Brain microvascular endothelial cell (primary cell): ENCODE measurements at regions not wholly inside any gene's neighbourhood (a gene's known extent, or its start where the extent isn't known, plus 50 kb on each side); places are given as distances from the start of the nearest gene placed in this dataset.
A peak's percentile ranks its signal among the peaks of the same experiment; 100 is the strongest.

ENCODE experiments used
- DNase-seq: peaks from one replicate; pipeline ENCODE4 v3.0.0-alpha.2; 2020
- H3K27ac ChIP-seq: fragments of 250-450 bp; sonication (Bioruptor Pico); 2 replicates; pipeline ENCODE4 v1.5.1; 2020; ENCODE audit warnings: mild to moderate bottlenecking, moderate library complexity
- H3K27me3 ChIP-seq: fragments of 250-450 bp; sonication (Bioruptor Pico); replicated peaks from 2 replicates; pipeline ENCODE4 v1.5.1; 2020; ENCODE audit warnings: mild to moderate bottlenecking
- H3K36me3 ChIP-seq: fragments of 250-450 bp; sonication (Bioruptor Pico); replicated peaks from 2 replicates; pipeline ENCODE4 v1.5.1; 2020; ENCODE audit warnings: mild to moderate bottlenecking
- H3K4me3 ChIP-seq: 2 replicates; pipeline ENCODE4 v1.5.1; 2011; ENCODE audit warnings: low read depth, mild to moderate bottlenecking, control low read depth, low read length, moderate library complexity
- CTCF ChIP-seq: IDR thresholded peaks from 2 replicates; pipeline ENCODE4 v1.5.1; 2011; ENCODE audit warnings: low read depth, mild to moderate bottlenecking, moderate library complexity, low read length, control low read depth, inconsistent platforms; ENCODE audit errors: missing control alignments
- in situ Hi-C: cut with HindIII; loops from 2 replicates; pipeline ENCODE4 v1.10.0; 2017; ENCODE audit warnings: low sequenced_read_pairs, low pct_ligation_motif_present

GRCh38 chr1:198918920-198919319 is 280.1 kb downstream of the PTPRC start:
- Histone ChIP-seq H3K27me3 (no peaks in the 10 kb centered on the region), H3K36me3 (peaks cover 6% of the 10 kb centered on the region), H3K4me3 (no peak overlapping the region), H3K27ac (peak overlapping the region; percentile 6)
- in situ Hi-C loops = no loop called here
- no peak for TF ChIP-seq CTCF
- no peak for DNase-seq

DNA sequence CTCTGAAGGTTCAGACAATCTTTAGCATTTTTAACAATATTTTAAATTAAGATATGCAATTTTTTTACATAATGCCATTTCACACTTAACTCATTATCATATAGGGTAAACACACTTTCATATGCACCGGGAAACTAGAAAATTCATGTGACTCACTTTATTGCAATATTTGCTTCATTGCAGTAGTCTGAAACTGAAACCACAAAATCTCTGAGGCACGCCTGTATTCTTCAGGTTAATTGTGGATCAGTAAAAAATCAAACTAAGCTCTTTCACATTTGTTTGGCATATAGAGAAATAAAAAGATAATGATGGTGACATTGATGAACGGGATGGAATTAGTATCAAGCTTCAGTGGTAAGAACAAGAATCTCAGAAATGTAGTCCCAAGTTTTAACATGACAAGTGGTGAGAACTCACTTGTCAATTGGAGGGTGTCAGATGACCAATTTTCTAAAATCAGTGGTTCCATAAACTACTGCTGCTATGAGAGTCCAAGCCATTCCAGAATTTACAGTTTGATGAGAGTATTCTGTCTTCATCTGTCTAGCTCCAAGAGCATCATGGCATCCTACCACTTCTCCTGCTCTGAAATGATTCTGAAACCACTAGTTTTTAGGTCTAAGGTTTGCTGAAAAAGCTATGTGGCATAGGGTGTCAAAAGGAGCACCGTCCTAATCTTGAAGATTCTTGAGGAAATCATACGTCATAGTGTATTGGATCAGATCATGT is 281.0 kb downstream of the PTPRC start:
- H3K27me3 ChIP-seq = no peaks in the 10 kb centered on the region
- H3K4me3 ChIP-seq = no peak overlapping the region
- peaks cover 3% of the 10 kb centered on the region for H3K36me3 ChIP-seq
- DNase-seq = no peak
- TF ChIP-seq CTCF = no peak
- in situ Hi-C loops = no loop called here
- no peak overlapping the region for H3K27ac ChIP-seq

DNA sequence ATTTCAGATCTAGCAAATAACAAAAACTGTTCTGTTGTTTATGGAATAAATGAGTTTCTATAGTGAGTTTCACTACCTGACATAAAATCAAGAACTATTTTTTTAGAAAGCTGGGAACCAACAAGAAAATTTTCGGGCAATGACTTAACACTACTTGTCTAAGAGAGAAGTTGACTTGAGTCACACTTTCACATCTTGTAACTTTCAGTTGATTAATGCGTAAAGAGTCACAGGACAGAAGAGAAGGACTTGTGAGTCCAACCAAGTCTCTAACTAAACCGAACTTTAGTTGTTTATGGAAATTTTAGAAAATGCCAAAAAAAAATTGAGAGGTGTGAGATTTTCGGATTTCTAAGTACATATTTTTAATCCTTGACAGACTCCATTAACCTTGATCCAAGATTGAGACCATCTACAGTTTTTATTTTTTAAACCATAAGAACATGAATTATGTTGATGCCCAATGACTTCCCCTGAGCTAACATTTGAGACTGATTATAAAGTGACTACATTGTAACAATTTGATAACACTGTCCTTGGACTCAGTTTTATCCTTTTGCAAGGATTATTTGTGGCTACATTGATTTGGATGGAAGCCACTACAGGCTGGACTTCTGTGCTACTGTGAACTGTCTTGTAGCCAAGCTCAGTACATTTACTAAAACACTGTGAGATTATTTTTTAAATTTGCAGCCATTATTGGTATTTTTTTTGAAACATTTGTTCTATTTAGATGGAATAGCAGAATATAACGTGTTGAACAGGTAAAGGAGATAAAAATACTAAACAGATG is 284.0 kb downstream of the PTPRC start:
- in situ Hi-C loops = no loop called here
- Histone ChIP-seq H3K27ac (no peak overlapping the region), H3K36me3 (peaks cover 2% of the 10 kb centered on the region), H3K27me3 (no peaks in the 10 kb centered on the region), H3K4me3 (no peak overlapping the region)
- no peak for DNase-seq
- TF ChIP-seq CTCF = no peak

- no peak overlapping the region for H3K27ac ChIP-seq
- TF ChIP-seq CTCF = no peak
- H3K27me3 ChIP-seq = no peaks in the 10 kb centered on the region
- in situ Hi-C loops = no loop called here
- H3K36me3 ChIP-seq = peaks cover 2% of the 10 kb centered on the region
- no peak overlapping the region for H3K4me3 ChIP-seq
- DNase-seq = no peak
These were observed 285.2 kb downstream of the PTPRC start for GRCh38 chr1:198923993-198924392.

DNA sequence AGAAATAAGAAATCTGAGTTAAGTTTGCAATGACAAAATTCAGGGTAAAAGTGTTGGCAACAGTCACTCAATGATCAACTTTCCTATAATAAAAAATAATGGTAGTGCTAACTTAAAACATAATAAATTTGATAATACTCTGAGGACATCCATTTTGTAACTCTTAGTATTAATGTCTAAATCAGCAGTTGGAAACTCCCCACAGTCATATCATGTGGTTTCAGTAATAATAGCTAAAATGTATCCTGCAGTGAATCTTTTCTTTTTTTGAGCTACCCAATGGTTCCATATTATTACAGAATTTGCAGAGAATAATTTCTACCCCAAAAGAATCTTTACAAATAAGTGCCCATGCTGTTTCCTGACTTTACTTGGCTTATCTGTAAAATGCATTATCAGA is 286.7 kb downstream of the PTPRC start:
- Histone ChIP-seq H3K4me3 (no peak overlapping the region), H3K27me3 (no peaks in the 10 kb centered on the region), H3K27ac (no peak overlapping the region), H3K36me3 (no peaks in the 10 kb centered on the region)
- DNase-seq = no peak
- in situ Hi-C loops = no loop called here
- no peak for TF ChIP-seq CTCF
